HG02885 (cell line): ENCODE measurements at regions not wholly inside any gene's neighbourhood (a gene's known extent, or its start where the extent isn't known, plus 50 kb on each side); places are given as distances from the start of the nearest gene placed in this dataset.

Experiments used
- ATAC-seq: cut with Tn5 transposase; IDR thresholded peaks from one replicate; pipeline ENCODE4 v1.9.1; 2021; ENCODE audit warnings: mild to moderate bottlenecking; ENCODE audit not compliant: unreplicated experiment, poor library complexity

- no peak for ATAC-seq
These were observed 235.0 kb upstream of the RGPD4 start for GRCh38 chr2:107591561-107592279.

GRCh38 chr2:107592280-107592624 is 234.4 kb upstream of the RGPD4 start:
- no peak for ATAC-seq

DNA sequence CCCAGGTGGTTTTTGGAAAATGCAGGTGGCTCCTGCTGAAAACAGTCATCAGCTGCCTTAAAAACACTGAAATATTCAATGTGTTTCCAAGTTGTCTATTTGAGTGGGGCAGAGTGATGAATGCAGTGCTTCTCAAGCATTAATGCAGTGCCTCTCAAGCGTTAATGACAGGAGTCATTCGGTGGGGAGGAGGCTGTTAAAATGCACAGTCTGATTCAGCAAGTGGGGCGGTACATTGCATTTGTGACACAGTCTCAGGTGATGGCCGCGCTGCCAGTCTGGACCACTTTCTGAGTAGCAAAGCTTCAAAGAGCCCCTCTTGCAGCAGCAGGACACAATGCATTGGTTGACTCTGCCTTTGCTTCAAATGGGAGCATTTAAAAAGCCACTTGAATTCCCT is 231.4 kb upstream of the RGPD4 start:
- no peak for ATAC-seq

GRCh38 chr2:107595749-107596148 is 230.9 kb upstream of the RGPD4 start:
- ATAC-seq = no peak

DNA sequence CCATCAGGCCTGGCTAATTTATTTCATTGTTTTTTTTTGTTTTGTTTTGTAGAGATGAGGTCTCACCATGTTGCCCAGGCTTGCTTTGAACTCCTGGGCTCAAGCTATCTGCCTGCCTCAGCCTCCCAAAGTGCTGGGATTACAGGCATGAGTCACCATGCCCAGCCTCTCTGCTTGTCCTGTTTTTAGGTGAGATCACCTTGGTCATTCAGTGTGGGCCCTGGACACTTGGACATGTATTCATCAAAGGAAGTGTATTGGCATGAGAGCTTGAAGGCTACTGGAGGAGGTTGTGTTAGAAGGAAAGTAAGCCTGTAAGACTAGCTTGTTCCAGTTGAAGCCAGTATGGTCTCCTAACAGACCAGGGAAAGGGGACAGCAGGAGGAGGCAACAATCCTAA is 229.2 kb upstream of the RGPD4 start:
- no peak for ATAC-seq

- ATAC-seq = no peak
These were observed 223.9 kb upstream of the RGPD4 start for GRCh38 chr2:107602801-107603200.

DNA sequence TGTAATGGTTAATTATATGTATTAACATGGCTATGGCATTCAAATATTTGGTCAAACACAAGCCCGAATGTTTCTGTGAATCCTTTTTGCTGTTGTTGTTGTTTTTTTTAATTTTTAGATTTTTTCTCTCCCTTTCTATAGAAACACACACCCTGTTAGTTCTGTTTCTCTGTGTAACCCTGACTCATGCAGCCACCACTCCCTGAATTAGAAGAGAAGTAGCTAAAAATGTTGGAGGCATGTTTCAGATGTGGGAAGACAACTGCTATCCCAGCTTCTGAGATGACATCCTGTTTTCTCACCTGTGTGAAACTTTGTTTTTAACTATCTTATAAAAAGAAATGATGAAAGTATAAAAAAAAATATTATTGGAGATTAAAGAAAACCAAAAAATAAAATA is 219.6 kb upstream of the RGPD4 start:
- ATAC-seq = no peak

DNA sequence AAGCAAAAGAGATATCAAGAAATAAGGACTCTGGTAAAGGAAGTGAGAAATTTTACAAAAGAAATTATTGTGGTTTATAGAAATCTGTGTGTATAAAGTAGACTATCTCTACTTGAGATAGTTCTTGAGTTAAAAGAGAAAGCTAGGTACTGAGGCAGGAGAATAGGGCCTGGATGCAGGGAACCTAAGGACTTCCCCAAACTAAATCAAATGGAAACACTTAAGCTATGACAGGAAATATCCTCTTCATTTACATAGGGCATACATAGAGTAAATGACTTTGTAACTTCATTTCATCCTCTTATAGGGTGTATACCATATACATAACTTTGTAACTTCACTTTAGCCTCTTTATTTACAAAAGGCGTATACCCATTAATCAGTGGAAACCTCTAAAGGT is 219.2 kb upstream of the RGPD4 start:
- ATAC-seq = no peak

- no peak for ATAC-seq
These were observed 211.7 kb upstream of the RGPD4 start for GRCh38 chr2:107615039-107615438.

GRCh38 chr2:107618769-107619168 is 207.9 kb upstream of the RGPD4 start:
- no peak for ATAC-seq

GRCh38 chr2:107621186-107622165 is 205.2 kb upstream of the RGPD4 start:
- ATAC-seq = no peak

GRCh38 chr2:107622741-107623310 is 203.9 kb upstream of the RGPD4 start:
- ATAC-seq = no peak

DNA sequence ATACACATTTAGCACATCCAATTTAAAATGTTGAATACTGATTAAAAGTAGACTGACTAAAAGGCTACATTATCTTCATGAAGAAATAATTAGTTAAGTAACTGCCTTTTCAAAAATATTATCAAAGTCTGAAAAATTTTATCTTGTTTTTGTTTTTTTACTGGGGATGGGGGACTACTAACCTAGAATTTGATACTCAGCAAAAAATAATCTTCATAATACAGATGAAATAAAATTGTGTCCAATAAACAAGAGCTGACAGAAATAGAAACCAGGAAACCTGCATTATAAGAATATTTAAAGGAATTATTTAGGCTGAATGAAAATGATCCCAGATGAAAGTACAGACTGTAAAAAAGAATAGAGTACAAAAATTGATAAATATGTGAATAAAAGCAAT is 200.7 kb upstream of the RGPD4 start:
- ATAC-seq = no peak

DNA sequence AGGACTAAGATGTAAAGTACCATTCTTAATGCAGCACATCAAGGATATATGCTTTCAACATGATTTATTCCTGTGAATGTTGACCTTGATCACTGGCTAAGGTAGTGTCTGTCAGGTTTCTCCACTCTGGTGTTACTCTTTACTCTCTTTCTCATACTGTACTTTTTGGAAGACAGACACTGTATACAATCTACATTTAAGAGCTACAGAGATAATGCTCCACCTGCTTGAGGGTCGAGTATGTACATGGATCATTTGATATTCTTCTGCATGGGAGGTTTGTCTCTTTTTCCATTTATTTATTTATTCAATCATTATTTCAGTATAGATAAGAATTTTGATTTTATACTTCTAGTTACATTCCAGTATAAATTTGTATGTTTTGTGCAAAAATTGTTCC is 199.5 kb upstream of the RGPD4 start:
- ATAC-seq = no peak

- ATAC-seq = no peak
These were observed 198.8 kb upstream of the RGPD4 start for GRCh38 chr2:107627926-107628325.

- no peak for ATAC-seq
These were observed 193.0 kb upstream of the RGPD4 start for GRCh38 chr2:107633580-107634147.

DNA sequence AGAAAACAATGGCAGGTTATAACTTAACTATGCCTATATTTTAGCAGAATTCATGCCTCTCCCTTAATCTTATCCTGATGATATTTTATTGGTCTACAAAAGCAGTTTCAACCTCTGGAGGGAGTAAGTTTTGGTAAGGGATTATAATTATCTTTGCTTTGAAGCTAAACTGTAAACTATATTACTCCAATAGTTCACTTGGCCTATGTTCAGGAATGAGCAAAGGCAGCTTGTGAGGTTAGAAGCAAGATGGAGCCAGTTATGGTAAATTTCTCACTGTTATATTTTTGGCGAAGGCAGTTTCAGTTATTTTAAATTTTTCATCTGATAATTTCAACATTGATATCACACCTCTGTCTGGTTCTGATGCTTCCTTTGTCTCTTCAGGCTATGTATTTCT is 192.5 kb upstream of the RGPD4 start:
- ATAC-seq = no peak

DNA sequence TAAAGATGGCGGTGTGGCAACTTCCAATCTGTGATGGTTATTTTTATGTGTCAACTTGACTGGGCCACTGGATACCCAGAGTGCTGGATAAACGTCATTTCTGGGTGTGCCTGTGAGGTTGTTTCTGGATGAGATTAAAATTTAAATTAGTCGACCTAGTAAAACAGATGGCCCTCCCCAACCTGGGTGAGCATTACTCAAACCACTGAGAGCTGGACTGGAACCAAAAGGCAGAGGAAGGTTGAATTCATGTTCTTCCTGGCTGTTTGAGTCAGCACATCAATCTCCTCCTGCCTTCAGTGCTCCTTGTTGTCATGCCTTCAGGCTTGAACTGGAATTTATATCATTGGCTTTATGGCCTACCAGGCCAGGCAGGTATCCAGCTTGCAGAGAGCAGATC is 190.8 kb upstream of the RGPD4 start:
- no peak for ATAC-seq

DNA sequence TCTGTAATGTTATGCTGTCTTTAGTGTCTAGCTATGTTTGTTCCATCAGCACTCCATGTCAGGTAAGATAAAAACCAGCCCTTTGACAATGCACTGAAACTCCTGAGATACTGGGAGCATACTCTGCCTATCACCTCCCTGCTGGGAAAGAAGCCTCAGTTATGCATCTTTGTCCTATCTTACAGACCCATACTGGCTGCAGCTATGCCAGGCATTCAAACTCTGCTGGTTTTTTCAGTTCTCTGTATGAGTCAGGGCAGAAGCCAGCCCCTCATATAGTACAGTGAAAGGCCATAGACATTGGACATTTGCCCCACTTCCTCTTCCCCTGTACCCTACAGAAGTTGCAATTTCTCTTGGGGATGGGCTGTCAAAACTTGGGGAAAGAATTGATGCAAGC is 181.1 kb upstream of the RGPD4 start:
- no peak for ATAC-seq

DNA sequence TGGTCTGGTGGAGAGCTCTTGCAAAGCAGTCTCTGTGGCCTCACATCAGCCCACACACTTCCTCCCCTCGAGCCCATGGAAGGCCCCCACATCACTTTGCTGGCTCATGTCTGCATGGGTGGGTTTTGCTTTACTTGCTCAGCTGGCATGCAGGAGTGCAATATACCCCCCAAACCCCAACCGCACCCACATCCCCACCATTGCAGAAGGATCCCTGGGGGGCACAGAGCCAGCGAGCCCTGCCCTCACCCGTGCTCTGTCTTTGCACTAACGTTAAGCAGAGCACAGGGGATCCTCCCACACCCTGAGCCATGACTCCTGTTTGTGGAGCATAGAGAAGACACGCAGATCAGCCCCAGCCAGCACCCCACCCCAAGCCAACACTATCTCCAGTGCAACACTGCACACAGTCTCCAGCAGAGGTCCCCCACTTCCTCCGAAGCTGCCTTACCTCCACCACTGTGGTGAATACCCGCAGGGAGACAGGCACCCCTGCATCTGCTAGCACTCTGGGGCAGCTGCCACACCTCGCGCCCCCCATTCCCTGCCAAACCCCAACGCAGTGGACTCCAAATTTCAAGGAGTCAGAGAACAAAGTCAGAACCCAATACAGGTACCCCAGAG is 177.8 kb upstream of the RGPD4 start:
- ATAC-seq = no peak

DNA sequence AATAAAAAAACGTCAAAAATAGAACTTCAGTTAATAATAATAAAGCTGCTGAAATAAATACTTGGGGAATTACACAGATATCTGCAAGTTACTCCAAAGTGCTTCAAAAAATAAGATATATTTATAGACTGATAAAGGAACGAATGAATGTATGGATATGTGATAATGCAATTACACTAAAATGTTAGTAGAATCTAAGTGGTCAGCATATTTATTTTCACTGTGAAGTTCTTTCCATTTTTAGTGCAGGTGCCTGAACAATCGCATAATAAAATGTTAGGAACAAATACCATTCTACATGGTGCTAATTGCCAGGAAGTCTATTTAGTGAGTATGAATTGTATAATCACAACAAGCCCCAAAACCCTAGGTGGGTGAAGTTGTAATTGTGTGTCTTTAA is 169.6 kb upstream of the RGPD4 start:
- ATAC-seq = no peak
